HG02885 (cell line): ENCODE measurements at regions not wholly inside any gene's neighbourhood (a gene's known extent, or its start where the extent isn't known, plus 50 kb on each side); places are given as distances from the start of the nearest gene placed in this dataset.

Source experiments
- ATAC-seq: cut with Tn5 transposase; IDR thresholded peaks from one replicate; pipeline ENCODE4 v1.9.1; 2021; ENCODE audit warnings: mild to moderate bottlenecking; ENCODE audit not compliant: unreplicated experiment, poor library complexity

GRCh38 chr6:56005426-56005825, 130.0 kb upstream of the BMP5 start:
- ATAC-seq, result no peak

DNA sequence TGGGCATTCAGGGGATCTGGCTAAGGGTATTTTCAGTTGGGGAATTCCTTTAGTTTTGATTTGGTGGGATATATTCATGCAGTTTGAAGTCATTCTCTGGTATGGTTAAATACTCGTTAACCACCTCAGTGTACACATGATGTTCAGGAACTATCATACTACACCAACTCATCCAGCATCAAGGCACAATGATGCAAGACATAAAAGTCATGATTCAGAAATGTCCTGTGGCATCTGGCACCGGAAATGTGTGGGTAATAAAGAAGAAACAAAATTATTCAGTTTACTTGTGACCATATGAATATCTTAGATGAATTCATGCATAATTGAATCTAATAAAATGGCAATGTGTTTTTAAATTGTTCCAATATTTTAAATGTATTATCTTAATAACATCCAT, 129.0 kb upstream of the BMP5 start:
- ATAC-seq, result no peak

DNA sequence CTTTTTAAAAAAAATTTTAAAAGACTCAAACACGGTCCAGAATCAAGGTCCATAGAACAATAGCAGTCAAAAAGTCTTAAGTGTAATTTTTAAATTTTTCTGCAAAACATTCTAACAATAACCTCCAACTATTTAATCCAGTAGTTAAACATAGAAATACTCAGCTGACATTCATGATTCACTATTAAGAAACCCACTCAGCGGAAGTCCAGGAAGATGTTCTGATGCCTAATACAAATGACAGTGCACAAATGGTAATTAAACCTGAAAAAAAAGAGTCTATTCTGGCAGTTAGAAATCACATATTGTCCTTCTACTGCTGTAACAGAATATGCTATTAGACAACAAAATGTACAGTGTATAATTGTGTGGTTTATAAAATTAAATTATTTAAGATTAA, 128.2 kb upstream of the BMP5 start:
- ATAC-seq, result no peak

DNA sequence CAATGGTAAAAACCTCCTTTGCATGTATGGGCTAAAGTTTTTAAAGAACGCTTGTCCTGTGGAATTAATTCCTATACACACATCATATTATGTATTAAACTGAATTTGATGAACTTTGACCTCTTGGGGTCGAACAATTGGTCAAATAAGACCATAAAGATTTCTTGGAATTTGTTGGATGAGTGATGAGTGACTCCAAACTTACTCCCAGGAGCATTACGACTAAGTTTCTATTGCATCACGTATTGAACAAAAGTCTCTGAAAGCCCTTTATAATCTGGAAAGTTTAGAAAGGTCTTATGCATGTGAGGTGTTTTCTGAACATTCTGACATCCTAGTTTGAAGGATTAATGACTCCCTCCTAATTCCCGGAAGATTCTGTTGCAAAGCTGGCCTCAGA, 126.9 kb upstream of the BMP5 start:
- no peak for ATAC-seq

DNA sequence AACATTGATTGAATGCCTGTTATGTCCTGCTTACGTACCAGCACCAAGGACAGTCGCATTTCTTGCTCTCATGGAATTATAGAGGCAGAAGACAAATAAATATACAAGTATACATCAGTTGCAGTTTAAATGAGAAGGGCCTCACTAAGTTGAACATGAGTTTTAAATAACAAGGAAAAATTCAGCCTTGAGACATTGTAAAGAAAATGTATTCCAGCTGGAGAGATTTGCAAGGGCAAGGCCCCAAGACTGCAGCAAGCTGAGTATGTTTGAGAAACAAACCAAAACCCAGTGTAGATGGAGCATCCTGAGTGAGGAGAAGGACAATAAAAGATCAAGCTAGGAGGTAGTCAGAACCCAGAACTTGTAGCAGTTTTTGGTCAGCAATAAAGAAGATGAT, 123.2 kb upstream of the BMP5 start:
- ATAC-seq, result no peak

DNA sequence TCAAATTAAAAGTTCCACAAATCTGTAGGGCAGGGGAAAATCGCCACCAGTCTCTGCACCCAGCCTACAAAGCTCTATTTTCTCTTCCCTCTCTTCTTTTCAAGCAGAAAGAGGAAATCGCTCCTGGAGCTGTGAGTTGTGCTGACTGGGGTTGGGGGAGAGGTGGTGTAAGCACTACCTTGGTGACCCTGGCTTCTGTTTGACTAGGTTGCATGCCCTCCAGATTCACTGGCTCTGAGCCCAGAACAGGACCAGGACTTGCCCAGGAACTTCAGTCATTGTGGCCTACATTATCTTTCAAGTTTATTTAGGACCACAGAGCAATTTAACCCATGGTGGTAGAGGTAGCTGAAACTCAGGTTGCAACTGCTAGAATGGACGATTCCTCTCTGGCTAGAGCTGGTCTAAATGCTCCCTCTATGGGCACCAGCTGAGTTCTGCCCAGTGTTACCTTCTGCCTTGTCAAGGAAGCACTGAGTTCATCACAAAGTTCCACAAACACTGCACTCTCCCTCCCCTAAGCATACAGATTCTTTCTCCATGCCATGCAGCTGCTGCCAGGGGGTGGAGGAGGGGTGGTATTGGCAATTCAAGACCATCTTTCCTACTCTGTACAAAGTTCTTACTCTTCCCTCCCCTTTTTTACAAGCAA, 122.0 kb upstream of the BMP5 start:
- ATAC-seq, result no peak

DNA sequence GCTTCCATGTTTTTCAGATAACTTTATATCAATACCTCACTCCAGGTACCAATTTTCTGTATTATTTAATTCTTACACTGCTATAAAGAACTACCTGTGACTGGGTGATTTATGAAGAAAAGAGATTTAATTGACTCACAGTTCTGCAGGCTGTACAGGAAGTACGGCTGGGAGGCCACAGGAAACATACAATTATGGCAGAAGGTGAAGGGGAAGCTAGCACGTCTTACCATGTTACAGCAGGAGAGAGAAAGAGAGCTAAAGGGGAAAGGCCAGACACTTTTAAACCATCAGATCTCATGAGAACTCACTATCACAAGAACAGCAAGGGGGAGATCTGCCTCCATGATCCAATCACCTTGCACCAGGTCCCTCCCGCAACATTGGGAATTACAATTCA, 119.1 kb upstream of the BMP5 start:
- ATAC-seq, result no peak

GRCh38 chr6:55993418-55993817, 118.0 kb upstream of the BMP5 start:
- no peak for ATAC-seq

GRCh38 chr6:55992546-55992945, 117.2 kb upstream of the BMP5 start:
- no peak for ATAC-seq

DNA sequence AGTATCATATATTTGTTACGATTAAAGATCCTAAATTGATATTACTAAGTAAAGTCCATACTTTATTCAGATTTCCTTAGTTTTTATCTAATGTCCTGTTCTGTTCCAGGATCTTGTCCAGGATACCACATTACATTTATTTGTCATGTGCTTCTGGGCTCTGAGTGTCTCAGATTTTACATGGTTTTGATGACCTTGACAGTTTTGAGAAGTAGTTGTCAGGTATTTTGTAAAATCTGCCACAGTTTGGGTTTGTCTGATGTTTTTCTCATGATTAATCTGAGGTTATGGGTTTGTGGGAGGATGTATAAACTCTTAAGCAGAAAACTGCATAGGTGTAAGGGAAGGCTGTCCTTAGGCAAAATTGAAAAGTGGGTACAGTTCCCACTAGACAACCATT, 109.9 kb upstream of the BMP5 start:
- no peak for ATAC-seq

GRCh38 chr6:55983861-55984260, 108.5 kb upstream of the BMP5 start:
- no peak for ATAC-seq

DNA sequence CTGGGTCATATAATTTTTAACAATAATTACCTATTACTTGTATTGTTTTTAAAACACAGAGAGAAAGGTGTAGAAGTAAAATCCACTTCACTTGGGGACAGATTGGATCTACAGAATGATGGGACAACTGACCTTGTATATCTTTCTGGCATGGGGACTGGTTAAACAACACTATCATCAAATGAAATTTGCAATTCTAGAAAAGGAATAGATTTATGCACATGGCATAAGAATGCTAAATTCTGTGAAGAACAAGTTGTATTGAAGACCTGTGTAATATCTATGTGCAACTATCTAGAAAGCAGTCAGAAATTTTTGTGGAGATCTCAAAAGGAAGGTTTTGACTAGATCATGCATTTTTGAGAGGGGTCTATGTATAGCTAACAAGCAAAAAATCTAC, 106.3 kb upstream of the BMP5 start:
- no peak for ATAC-seq

GRCh38 chr6:55980627-55981211, 105.3 kb upstream of the BMP5 start:
- peak; percentile 69 for ATAC-seq

DNA sequence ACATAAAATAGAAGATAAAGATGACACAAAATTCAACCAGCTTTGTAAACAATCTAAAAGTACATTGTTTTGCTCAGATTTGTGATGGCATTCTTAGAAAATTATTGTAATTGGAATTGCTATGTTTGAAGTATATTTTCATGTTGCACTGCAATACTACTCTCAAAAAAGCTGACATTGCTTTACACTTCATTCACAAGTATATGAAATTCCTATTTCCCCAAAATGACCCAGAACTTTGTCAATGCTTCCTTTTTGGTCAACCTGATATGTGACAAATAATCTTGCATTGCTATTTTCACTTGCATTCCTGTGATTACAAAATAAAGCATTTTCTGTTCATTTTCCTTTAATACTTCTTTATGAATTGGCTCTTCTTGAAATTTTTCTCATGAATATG, 104.1 kb upstream of the BMP5 start:
- ATAC-seq, result no peak

GRCh38 chr6:55977959-55978665, 102.7 kb upstream of the BMP5 start:
- no peak for ATAC-seq

DNA sequence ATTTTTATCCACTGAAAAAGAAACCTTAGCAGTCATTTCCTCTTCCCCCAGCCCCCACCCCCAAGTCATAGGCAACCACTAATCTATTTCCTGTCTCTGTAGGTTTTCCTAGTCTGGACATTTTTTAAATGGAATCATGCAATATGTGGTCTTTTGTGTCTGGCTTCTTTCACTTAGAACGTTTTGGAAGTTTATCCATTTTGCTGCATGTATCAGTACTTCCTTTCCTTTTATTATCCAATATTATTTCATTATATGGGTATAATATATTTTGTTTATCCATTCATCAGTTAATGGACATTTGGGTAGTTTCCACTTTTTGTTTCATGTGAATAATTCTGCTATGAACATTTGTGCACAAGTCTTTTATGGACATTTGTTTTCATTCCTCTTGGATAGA, 99.3 kb upstream of the BMP5 start:
- ATAC-seq, result no peak

DNA sequence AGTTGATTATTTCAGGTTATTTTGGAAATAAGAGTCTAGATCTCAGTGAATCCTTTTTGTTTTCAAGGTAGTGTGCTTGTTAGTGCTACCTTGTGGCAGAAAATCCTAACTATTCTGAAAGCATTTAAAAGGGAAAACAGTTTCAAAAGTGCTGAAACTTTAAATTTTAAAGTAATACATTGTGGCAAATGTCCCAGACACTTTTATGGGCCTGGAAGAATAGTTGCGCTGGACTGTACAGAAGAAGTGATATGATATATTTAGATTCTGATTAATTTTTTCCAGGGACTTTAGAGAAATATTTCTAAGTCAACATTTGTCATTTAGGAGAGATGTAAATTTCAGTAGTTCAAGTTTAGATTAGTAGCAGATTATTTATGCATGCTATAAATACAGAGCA, 96.7 kb upstream of the BMP5 start:
- no peak for ATAC-seq

- ATAC-seq, result no peak
Measured at GRCh38 chr6:55969526-55969925, 94.1 kb upstream of the BMP5 start.

DNA sequence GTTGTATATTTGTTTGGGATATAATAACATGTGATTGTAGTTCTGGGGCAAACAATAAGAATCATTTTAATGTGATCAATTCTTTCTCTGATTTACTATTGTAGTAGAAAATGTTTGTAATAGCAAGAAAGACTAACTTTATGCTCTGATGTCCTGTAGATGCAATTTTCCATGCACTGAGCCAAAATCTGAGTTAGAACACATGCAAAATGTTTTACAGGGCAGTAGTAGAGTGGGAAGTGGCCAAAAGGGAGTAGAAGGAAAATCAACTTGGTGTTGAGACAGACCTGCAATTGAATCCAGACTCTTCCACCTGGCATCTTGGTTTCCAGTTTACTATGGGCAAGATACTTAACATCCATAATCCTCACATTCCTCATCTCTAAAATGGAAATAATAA, 93.5 kb upstream of the BMP5 start:
- ATAC-seq, result no peak

GRCh38 chr6:55964136-55964535, 88.7 kb upstream of the BMP5 start:
- ATAC-seq, result no peak

GRCh38 chr6:55963301-55963700, 87.9 kb upstream of the BMP5 start:
- ATAC-seq, result no peak

- no peak for ATAC-seq
Measured at GRCh38 chr6:55960344-55960743, 85.0 kb upstream of the BMP5 start.
